ENCODE measurements at regions not wholly inside any gene's neighbourhood (a gene's known extent, or its start where the extent isn't known, plus 50 kb on each side); places are given as distances from the start of the nearest gene placed in this dataset.

- DNase-seq (ENCODE audit: insufficient read length, low spot score) (no peak), FAIRE-seq (no peak)
- TF ChIP-seq SPI1 (IDR thresholded peaks at IDR 0.05; ENCODE audit: low read depth, low read length) (no peak), POLR2AphosphoS5 (IDR thresholded peaks at IDR 0.05; ENCODE audit: low read depth, low read length) (no peak), PAX5 (IDR thresholded peaks at IDR 0.05; ENCODE audit: insufficient read depth, low read length, severe bottlenecking) (no peak), TAF1 (IDR thresholded peaks at IDR 0.05; ENCODE audit: low read depth, low read length) (no peak), POU2F2 (IDR thresholded peaks at IDR 0.05; ENCODE audit: low read depth, low read length) (no peak), POLR2A (IDR thresholded peaks at IDR 0.05; ENCODE audit: low read depth, low read length) (no peak)
These were observed 120.4 kb downstream of the LIPG start for GRCh38 chr18:49682173-49682802.

- DNase-seq (ENCODE audit: insufficient read length, low spot score) (no peak), FAIRE-seq (no peak)
- TF ChIP-seq SPI1 (IDR thresholded peaks at IDR 0.05; ENCODE audit: low read depth, low read length) (no peak), POLR2A (IDR thresholded peaks at IDR 0.05; ENCODE audit: low read depth, low read length) (no peak), TAF1 (IDR thresholded peaks at IDR 0.05; ENCODE audit: low read depth, low read length) (no peak), POU2F2 (IDR thresholded peaks at IDR 0.05; ENCODE audit: low read depth, low read length) (no peak), POLR2AphosphoS5 (IDR thresholded peaks at IDR 0.05; ENCODE audit: low read depth, low read length) (no peak), PAX5 (IDR thresholded peaks at IDR 0.05; ENCODE audit: insufficient read depth, low read length, severe bottlenecking) (no peak)
These were observed 119.5 kb downstream of the LIPG start for GRCh38 chr18:49681387-49681786.

DNA sequence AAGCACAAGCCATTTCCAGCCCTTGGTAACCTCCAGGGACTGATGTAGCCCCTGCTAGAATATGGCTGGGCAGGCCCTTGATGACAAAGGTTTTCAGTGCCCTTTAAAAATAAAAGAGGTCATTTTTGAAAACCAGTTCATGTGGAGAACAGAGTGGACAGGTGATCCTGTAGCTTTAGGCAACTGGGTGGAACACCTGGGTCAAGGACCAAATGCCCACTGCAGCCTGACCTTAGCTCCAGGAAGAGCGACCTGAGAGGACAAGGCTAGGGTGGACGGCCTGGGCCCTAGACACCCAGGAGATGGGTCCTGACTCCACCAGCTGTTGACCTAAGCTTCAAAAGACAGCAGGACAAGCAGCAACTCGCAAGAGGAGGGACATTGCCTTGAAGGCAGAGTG is 116.6 kb downstream of the LIPG start:
- FAIRE-seq (no peak), DNase-seq (ENCODE audit: insufficient read length, low spot score) (no peak)
- no peak for TF ChIP-seq TAF1 (IDR thresholded peaks at IDR 0.05; ENCODE audit: low read depth, low read length)
- TF ChIP-seq PAX5 (IDR thresholded peaks at IDR 0.05; ENCODE audit: insufficient read depth, low read length, severe bottlenecking) = no peak
- no peak for TF ChIP-seq SPI1 (IDR thresholded peaks at IDR 0.05; ENCODE audit: low read depth, low read length)
- no peak for TF ChIP-seq POU2F2 (IDR thresholded peaks at IDR 0.05; ENCODE audit: low read depth, low read length)
- no peak for TF ChIP-seq POLR2A (IDR thresholded peaks at IDR 0.05; ENCODE audit: low read depth, low read length)
- TF ChIP-seq POLR2AphosphoS5 (IDR thresholded peaks at IDR 0.05; ENCODE audit: low read depth, low read length) = no peak

DNA sequence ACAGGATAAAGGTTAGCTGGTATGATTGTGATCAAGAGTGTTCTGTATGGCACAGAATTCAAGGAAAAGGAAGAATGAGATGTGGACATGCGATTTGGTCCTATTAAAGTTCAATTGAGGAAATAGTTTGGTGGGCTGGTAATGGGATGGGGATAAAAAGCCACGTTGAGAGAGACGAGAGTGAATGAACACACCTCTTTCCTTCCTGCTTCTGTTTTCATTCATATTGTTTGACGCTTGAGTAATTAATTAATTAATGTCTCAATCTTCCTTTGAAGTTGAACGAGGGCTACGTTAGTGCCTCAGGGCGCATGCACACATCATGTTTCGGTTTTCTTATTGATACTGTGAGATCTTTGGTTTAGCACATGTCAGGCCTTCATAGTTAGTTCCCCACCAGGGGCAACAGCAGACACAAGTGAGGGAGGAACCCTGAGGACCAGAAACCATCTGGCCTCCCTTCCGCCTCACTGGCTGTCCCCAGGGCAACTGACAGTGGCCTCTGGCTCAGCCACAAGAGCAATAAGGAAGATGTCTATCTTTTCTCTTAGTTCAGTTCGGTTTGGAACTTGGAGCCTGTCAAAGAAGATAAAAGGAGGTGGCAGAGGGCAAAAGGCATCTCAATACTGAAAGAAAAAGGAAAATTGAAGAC is 116.0 kb downstream of the LIPG start:
- DNase-seq (ENCODE audit: insufficient read length, low spot score) = no peak
- no peak for FAIRE-seq

DNA sequence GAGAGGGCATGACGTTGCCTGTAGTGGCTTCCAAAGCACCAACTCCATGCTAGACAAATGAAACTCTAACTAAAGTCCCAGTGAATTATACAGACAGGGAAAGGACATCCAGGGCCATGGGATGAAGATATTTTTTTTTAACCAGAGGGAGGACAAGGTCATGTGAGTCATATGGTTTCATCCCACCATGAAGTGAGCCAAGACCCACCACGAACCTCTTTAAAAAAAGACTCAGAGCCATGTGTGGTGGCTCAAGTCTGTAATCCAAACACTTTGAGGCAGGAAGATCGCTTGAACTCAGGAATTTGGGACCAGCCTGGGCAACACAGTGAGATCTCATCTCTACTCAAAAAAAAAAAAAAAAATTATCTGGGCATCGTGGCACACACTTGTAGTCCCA is 115.2 kb downstream of the LIPG start:
- no peak for FAIRE-seq
- DNase-seq (ENCODE audit: insufficient read length, low spot score) = no peak
- TF ChIP-seq POLR2AphosphoS5 (IDR thresholded peaks at IDR 0.05; ENCODE audit: low read depth, low read length) = no peak
- no peak for TF ChIP-seq POLR2A (IDR thresholded peaks at IDR 0.05; ENCODE audit: low read depth, low read length)
- TF ChIP-seq SPI1 (IDR thresholded peaks at IDR 0.05; ENCODE audit: low read depth, low read length) = no peak
- no peak for TF ChIP-seq TAF1 (IDR thresholded peaks at IDR 0.05; ENCODE audit: low read depth, low read length)
- TF ChIP-seq POU2F2 (IDR thresholded peaks at IDR 0.05; ENCODE audit: low read depth, low read length) = no peak
- no peak for TF ChIP-seq PAX5 (IDR thresholded peaks at IDR 0.05; ENCODE audit: insufficient read depth, low read length, severe bottlenecking)

More for the DNA sequence above, 116.0 kb downstream of the LIPG start:
- TF ChIP-seq POLR2AphosphoS5 (IDR thresholded peaks at IDR 0.05; ENCODE audit: low read depth, low read length) (no peak), SPI1 (IDR thresholded peaks at IDR 0.05; ENCODE audit: low read depth, low read length) (no peak), TAF1 (IDR thresholded peaks at IDR 0.05; ENCODE audit: low read depth, low read length) (no peak), POLR2A (IDR thresholded peaks at IDR 0.05; ENCODE audit: low read depth, low read length) (no peak), PAX5 (IDR thresholded peaks at IDR 0.05; ENCODE audit: insufficient read depth, low read length, severe bottlenecking) (no peak), POU2F2 (IDR thresholded peaks at IDR 0.05; ENCODE audit: low read depth, low read length) (no peak)

DNA sequence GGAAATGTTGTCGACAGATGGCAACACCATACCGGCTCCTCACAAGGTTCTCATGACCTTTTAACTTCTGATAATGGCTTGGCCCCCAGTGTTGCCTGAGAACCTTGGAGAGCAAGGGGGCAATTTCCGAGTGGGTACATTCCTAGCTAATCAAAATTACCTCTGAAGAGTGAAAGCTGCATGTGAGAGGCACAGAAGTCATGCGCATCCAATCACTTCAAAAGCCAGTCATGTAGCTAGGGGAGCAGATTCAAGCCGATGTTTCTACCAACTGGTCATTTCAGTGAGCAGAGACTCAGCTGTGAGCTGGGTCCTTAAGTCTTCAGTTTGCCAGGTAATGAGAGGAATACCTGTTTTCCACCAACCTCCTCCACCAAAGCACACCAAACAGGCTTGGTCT is 111.4 kb downstream of the LIPG start:
- DNase-seq (ENCODE audit: insufficient read length, low spot score) (no peak), FAIRE-seq (no peak)
- TF ChIP-seq POLR2AphosphoS5 (IDR thresholded peaks at IDR 0.05; ENCODE audit: low read depth, low read length) (no peak), SPI1 (IDR thresholded peaks at IDR 0.05; ENCODE audit: low read depth, low read length) (no peak), POU2F2 (IDR thresholded peaks at IDR 0.05; ENCODE audit: low read depth, low read length) (no peak), POLR2A (IDR thresholded peaks at IDR 0.05; ENCODE audit: low read depth, low read length) (no peak), TAF1 (IDR thresholded peaks at IDR 0.05; ENCODE audit: low read depth, low read length) (no peak), PAX5 (IDR thresholded peaks at IDR 0.05; ENCODE audit: insufficient read depth, low read length, severe bottlenecking) (no peak)

DNA sequence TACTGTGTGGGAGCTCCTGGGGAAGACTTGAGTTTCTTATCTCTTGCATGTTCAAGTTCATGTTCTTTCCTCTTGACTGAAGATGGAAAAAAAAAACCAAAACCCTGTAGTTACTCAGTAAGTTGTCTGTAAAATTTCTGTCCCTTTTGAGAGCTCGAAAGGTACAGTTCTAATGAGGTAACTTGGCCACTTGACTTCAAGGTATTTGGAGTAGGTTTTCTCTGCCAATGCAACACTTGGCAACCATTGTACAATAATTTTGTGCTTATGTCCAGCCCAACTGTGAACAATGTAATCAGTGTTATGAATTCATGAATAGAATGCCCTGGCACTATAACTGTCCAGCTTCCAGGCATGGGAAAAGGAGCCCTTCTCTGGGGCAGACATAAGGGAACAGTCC is 111.0 kb downstream of the LIPG start:
- no peak for FAIRE-seq
- no peak for DNase-seq (ENCODE audit: insufficient read length, low spot score)

GRCh38 chr18:49669403-49669802 is 107.5 kb downstream of the LIPG start:
- TF ChIP-seq PAX5 (IDR thresholded peaks at IDR 0.05; ENCODE audit: insufficient read depth, low read length, severe bottlenecking) (no peak), POLR2AphosphoS5 (IDR thresholded peaks at IDR 0.05; ENCODE audit: low read depth, low read length) (no peak), TAF1 (IDR thresholded peaks at IDR 0.05; ENCODE audit: low read depth, low read length) (no peak), POLR2A (IDR thresholded peaks at IDR 0.05; ENCODE audit: low read depth, low read length) (no peak), POU2F2 (IDR thresholded peaks at IDR 0.05; ENCODE audit: low read depth, low read length) (no peak), SPI1 (IDR thresholded peaks at IDR 0.05; ENCODE audit: low read depth, low read length) (no peak)
- FAIRE-seq (no peak), DNase-seq (ENCODE audit: insufficient read length, low spot score) (no peak)

More for the DNA sequence above, 111.0 kb downstream of the LIPG start:
- no peak for TF ChIP-seq PAX5 (IDR thresholded peaks at IDR 0.05; ENCODE audit: insufficient read depth, low read length, severe bottlenecking)
- TF ChIP-seq POU2F2 (IDR thresholded peaks at IDR 0.05; ENCODE audit: low read depth, low read length) = no peak
- no peak for TF ChIP-seq POLR2A (IDR thresholded peaks at IDR 0.05; ENCODE audit: low read depth, low read length)
- no peak for TF ChIP-seq TAF1 (IDR thresholded peaks at IDR 0.05; ENCODE audit: low read depth, low read length)
- no peak for TF ChIP-seq SPI1 (IDR thresholded peaks at IDR 0.05; ENCODE audit: low read depth, low read length)

DNA sequence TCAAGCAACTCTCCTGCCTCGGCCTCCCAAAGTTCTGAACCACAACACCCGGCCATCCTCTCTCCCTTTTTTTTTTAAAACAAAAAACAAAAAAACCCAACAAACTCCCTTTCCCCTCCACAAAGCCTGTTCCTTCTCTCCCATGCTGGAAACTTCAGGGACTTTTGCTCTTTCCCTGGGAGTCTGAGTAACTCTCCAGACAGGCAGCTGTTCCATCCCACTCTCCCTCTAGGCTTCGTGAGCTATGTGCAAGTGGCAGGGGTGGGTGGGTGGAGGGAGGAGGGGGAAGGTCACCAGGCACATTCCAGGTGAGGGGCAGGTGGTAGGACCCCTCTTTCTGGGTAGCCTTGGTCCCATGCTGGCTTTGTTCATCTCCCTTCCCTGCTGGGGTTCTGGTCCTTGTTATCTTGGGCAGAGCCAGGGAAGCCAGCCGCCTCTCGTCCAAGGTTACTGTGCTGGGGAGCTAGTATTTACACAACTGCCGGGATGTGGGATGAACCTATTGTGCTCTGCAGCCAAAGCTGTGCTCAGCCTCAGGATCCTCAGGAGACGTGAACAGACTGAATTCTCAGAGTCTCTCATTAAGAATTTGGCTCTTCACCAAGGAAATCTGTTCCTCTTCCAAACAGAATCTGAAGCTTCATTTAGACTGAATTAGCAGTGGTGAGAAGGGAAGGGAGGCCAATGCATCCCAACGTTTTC is 106.9 kb downstream of the LIPG start:
- no peak for DNase-seq (ENCODE audit: insufficient read length, low spot score)
- FAIRE-seq = no peak

More for the DNA sequence above, 106.9 kb downstream of the LIPG start:
- TF ChIP-seq POLR2A (IDR thresholded peaks at IDR 0.05; ENCODE audit: low read depth, low read length) = no peak
- TF ChIP-seq POLR2AphosphoS5 (IDR thresholded peaks at IDR 0.05; ENCODE audit: low read depth, low read length) = no peak
- TF ChIP-seq SPI1 (IDR thresholded peaks at IDR 0.05; ENCODE audit: low read depth, low read length) = no peak
- TF ChIP-seq TAF1 (IDR thresholded peaks at IDR 0.05; ENCODE audit: low read depth, low read length) = no peak
- no peak for TF ChIP-seq POU2F2 (IDR thresholded peaks at IDR 0.05; ENCODE audit: low read depth, low read length)
- no peak for TF ChIP-seq PAX5 (IDR thresholded peaks at IDR 0.05; ENCODE audit: insufficient read depth, low read length, severe bottlenecking)

Measured in GM12891 (cell line).